Frontal cortex (tissue), 3 donors: ENCODE measurements at regions not wholly inside any gene's neighbourhood (a gene's known extent, or its start where the extent isn't known, plus 50 kb on each side); places are given as distances from the start of the nearest gene placed in this dataset.

Source experiments
- DNase-seq, 2 donors: peaks; one replicate each; pipeline ENCODE4 v3.0.0; 2012; ENCODE audit warnings: low spot score in 2 of 2
- FAIRE-seq: peaks from 2 replicates; lab custom pipeline; 2012; peaks lifted over from hg19 to GRCh38; lab: Jason Lieb, UNC
- donor health status: control.
- donor health status: control.
- donor health status: control.

DNA sequence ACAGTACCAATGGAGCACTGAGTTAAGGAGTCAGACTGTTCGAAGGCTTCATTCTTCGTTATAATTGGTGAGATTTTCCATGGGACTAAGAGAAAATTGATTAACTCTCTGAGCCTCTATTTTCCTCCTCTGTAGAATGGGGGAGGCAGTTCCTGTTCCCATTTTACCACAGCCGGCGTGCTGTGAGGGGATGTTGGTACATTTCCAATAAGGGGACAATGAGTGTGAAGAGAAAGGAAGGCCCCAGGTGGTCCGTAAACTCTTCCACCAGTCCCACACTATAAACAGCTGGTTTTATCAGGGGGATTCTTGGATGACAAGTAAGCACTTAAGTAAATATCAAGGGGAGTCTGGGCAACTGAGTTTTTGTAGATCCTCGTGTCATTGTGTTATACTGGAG is 109.9 kb downstream of the DAD1 start:
- no peak for FAIRE-seq
- DNase-seq = no peak

DNA sequence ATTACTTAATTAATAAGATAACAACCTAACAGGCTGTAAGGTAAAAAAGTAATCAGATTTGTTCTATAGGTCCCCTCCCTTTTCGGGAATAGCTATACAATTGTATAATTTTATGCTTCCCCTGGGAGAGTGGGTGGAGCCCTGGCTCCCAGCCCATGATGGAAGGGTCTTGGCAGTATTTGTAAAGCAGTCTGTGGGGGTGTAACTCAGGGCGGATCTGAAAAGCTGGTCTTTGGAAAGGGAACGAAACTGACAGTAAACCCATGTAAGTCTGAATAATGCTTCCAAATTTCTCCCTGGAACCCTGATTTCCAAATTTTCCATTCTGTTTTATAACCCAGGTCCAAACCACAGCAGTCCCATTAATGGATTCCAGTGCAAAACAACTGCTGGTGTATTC is 110.4 kb downstream of the DAD1 start:
- DNase-seq (no peak), FAIRE-seq (no peak)

DNA sequence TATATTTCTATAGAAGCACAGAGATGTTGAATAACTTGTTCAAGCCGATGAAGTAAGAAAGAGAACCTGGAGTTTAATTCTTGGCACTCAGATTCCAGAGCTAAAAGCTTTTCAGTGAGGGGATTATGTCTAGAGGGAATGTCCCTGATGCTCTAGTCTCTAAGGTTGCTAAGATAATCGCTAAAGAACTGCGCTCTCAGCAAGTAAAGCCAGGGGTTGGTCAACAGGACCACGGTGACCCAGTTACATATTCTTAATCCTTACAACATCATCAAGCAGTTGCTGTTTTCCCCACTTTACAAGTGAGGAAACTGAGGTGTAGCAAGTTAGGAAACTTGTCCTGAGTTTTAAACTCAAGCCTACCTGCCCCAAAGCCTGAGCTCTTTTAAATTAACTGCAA is 110.8 kb downstream of the DAD1 start:
- FAIRE-seq (no peak), DNase-seq (no peak)

DNA sequence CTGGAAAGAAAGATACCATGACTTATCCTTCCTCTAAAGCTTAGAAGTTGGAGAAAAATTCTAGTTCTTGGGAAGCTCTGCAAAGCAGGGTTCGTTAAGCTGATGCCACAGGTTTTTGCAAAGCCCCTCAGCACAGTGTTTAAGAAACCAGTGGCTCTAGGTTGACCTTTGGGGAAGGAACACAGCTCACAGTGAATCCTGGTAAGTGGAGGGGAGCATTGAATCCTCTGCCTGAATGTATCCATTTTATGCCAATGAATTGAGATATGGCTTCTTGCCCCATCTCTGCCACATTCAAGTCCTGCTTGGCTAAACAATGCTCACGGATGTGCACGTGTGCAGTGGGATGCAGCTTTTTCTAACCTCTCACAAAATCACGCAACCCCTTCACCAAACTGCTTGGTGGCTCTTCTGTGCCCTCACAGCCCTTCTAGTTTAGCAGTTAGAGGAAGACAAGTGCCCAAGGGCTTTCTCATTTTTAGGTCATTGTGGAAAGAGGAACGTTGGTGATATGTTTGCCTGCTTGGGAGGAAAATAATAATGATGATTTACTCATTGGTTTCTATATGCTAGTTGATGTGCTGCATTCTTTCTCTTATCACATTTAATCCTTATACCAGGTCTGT is 111.3 kb downstream of the DAD1 start:
- no peak for FAIRE-seq
- no peak for DNase-seq

DNA sequence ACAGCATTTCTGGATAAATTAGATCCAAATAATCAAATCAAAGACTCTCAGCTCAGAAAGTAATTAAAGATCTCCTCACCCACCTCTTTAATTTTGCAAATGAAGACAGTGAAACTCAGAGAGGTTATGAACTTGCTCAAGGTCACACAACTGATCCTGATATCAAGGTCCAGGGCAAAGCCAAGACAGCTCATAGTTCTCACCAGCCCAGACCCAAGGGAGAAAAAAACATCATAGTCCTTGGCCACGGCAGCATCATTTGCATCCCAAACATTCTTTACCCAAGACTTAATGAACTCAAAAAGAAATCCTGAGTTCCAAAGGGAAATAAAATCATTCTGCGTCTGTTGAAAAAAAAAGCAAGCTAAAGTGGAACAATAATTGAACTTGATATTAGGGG is 112.1 kb downstream of the DAD1 start:
- FAIRE-seq (no peak), DNase-seq (no peak)

DNA sequence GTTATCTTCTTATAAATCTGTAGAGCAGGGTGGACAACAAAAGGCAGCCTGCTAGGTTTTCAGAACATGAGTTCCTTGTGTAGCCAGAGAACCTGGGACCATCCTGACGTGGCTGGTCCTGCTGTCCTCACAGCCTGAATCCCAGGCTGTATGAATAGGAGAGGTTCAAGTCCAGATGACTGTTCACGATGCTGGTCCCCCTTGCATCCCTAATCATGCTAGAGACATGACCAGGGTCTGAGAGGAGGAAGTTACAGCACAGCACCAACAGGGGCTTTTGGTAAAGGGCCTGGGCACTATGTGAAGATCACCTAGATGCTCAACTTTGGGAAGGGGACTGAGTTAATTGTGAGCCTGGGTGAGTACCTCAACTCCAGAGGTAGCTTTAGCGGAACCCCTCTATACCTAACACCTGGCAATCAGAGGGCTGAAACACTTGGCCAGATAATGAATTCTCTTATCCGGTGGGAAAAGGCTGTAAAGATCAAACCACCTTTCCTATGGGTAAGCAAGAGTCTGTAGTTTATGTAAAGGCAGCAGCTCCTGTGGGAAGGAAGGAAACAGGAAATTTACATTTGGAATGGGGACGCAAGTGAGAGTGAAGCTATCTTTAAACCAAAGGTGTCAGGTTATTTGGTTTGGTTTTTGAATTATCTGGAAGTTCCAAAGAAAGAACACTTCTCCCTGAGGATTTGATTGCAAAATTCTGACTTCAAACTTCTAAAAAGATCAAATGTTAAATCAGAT is 112.8 kb downstream of the DAD1 start:
- FAIRE-seq (no peak), DNase-seq (no peak)

DNA sequence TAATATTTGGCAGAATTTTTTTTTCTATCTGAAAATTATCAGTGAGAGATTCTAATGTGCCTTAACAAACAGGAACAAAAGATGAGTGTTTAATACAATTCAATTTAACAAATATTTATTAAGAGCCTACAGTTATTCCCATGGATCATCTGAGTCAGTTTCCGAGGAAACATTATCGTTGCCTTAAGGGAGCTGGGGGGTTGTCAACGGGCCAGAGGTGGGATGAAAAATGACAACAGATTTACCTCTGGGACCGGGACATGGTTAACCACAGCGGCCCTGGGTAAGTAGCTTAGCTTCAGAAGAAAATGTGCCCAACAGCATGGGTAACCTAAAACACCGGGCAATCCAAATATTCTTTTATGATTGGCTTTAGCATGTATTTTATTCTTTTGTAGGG is 113.6 kb downstream of the DAD1 start:
- no peak for DNase-seq
- FAIRE-seq = no peak

DNA sequence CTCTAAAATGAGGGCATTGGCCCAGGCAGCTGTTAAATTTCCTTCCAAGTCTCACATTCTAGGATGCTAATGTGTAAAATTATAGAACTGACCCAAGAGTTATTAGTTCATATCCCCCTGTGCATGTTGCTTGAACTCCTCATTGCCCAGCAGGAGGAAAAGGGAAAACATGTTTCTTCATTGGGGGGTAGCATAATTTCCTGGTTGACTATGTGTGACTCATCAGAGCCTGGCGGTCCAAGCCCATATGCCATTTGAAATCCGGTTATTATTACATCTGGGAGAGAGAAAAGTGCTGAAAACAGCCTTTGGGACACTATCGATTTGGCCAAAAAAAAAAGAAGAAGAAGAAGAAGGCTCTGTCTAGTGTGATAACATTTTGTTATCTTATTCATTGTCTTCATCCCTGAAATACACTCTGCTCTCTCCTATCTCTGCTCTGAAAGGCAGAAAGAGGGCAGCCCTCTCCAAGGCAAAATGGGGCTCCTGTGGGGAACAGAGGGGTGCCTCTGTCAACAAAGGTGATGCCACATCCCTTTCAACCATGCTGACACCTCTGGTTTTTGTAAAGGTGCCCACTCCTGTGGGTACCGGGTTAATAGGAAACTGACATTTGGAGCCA is 114.2 kb downstream of the DAD1 start:
- DNase-seq = no peak
- no peak for FAIRE-seq

DNA sequence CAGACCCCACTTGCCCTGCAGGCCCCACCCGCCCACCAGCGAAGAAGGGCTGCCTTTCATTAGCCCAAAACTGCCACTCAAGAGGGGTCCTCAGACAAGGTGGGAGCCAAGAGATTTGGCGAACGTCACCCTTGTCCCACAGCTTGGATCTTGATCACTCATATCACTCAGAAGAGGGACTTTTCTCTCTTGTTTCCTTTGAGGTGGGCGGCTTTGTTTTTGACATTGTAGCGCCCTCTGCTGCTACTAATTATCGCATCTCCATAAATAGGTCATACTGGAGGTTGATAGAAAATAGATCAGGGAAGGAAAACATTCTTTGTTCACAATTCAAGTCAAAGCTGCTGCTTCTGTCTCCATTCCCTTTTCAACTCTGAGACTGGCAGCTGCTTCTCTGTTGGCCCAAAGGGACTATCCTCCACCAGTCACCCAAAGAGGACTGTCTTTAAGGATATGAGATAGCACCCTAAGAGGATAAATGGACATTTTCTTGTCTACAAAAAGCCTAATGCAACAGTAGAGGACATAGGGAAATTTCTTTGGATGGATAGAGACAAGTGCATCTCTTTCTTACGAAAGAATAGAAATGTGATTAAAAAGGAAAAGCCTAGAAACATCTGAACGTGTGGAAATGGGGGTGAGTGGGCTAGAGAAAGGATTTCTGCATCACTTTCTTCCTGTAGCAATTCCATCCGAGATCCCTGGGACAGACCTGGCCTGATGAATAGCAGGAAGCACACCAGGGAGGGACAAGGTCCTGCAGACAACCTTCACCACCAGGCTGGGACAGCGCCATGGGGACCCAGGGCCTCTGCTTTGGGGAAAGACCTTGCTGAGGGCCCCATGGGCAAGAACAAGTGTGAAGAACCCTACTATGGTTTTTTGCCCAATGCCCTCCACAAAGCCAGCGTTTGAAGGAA is 115.8 kb downstream of the DAD1 start:
- no peak for FAIRE-seq

DNA sequence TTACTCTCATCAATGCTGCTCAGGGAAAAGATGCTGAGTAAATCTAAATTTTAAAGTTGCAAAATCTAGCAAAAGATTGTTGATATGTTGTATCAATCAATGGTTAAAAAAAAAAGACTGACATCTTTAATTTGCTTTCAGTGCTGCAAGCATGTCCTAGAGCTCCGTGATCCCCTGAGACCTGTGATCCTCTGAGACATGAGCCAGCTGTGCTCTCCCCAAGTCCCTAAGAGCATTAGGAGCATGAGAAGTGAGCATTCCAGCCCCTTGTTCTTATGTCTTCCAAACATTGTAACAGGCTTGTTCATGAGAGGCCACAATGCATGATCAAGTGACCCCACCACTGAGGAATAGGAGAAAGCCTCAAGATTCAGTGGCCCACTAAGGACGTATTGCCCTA is 116.6 kb downstream of the DAD1 start:
- no peak for FAIRE-seq
- no peak for DNase-seq

More for the DNA sequence above, 115.8 kb downstream of the DAD1 start:
- DNase-seq = peak; percentile 38 to 44

DNA sequence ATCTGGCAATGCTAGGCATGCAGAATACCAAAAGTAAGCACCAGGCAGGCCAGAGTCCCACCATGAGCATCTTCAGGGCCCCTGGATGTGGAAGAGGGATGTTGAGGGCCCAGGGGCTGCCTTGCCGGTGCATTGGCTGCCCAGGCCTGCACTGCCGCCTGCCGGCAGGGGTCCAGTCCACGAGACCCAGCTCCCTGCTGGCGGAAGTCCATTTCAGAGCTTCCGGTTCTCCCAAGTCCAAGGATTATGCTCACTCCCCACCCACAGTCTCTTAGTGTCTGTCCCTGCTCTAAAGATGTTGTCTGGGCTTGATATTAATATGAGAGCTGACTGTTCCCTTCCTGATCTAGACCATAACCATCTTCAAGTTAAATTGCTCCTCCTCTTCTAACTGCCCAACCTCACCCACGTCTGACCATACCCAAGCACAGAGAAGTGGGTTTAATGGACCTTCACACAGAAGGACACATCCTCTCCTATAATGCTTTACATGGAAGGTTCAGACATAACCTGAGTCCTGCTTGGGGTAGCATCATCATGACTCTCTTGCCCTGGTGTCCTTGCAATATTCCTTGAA is 117.4 kb downstream of the DAD1 start:
- DNase-seq (peak in 1 of 2 donors; percentile 38), FAIRE-seq (no peak)

DNA sequence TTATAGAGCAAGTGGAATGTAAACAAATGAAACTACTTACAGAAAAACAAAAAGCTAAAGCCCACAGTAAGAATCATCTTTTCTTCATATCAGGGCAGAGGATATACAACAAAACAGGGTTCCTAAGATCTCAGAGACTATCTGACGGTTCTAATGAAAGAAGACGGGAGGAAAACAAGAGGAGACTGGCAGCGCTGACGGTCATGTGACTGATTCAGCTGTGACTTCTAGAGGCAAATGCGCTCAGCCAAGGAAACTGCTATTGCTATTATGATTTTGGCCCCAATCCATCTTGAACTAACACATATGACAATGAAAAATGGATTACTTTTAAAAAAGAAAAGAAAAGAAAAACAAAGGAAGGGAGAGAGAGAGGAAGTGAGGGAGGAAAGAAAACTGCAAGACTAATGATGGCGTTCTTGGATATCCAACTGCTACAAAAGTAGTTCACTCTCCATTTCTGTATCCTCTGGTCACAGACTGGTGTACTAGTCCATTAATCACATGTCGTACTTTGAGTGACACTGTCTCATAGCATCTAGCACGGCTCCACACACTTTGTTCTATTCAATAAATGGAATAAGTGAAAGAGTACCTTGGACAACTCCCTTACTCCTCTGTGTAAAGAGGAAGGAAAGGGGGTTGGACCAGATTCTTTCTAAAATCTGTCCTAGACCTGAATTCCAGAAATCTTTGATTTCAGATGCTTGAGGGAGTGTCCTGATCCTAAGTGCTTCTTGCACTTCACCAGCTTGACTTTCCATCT is 119.3 kb downstream of the DAD1 start:
- FAIRE-seq = no peak
- DNase-seq = no peak

DNA sequence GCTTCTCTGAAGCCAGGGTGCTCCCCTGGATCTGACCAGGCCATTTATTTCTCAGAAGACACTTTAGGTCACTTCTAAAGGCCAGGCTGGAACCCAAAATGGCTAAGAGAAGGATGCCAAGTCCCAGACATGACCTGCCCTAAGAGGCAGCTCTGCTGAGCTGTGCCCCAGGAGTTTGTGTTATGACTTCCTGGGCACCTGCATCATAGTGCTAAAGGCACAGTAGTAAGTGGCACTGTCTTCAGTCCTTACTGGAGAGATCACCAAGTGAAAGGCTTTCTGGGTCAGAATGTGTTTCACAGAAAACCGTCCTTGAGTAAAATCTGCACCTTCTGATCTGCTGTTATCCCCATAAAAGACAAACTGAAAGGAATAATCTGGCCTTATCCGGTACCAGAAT is 120.2 kb downstream of the DAD1 start:
- no peak for FAIRE-seq
- DNase-seq = no peak

DNA sequence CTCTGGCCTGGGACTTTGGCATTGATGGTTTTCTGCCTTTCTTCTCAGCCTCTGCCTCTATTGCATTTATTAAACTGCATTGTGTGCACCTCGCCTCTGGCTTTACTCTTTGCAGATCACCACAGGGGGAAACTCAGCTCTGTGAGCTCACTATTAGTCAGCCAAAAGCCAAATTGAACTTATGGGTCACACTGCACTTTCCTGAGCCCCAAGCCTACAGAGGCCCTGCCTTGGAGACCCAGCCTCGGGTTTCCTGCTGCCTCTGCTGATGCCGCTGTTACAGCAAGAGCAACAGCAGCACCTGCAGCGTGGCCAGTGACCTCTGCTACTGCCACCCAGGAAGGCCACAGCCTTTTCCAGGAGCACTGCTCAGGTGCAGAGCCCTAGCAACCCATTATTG is 122.5 kb downstream of the DAD1 start:
- no peak for FAIRE-seq
- no peak for DNase-seq

DNA sequence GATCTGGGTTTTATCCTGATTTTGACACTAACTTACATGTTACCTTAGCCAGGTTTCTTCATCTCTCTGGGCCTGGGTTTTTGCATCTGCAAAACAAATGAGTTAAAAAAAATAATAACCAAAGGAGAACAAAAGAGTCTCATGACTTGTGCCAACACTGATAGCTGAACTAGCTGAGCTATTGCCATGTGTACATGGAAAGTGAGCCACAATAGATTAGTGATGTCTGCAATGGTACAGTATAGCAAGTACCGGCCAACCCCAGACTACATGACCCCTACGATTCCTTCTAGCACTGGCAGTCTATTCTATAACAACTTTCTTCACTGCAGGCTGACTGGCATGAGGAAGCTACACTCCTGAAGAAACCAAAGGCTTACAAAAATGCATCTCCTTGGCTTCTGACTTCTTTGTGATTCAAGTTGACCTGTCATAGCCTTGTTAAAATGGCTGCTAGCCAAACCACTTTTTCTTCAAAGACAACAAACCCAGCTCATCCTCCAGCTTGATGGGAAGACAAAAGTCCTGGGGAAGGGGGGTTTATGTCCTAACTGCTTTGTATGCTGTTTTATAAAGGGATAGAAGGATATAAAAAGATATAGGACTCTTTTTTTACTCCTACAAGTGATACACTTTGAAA is 123.7 kb downstream of the DAD1 start:
- FAIRE-seq = no peak
- DNase-seq = no peak

DNA sequence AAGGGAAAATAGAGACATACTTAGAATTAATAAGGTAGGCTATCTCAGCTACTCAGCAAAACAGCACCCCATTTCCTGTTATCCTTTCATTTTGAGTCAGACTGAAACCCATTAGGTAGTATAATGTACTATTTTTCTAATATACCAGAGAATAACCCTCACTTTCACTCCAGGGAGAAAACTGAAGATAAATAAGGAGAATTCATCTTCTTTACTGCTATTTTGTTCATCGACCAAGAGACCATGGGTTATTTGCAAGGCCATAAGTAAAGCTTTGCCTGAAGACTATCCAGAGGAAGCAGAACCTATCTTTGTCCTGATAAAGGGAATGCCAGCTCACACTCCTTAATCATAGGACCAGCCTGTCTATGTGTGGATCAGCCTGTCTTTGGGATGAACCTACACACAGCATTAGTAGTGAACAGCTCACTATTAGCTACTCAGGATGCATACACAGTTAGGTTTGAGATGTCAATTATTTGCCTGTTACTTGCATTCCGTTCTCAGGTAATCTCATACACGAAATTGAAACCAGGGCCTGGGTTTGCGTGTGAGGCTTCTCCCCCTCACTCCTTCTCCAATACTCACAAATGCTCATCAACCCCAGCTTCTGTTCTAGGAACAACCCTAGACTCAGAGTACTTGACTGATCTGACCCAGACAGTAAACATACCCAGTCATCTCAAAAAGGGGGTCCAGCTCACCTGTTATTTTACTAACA is 124.4 kb downstream of the DAD1 start:
- DNase-seq = no peak
- no peak for FAIRE-seq

DNA sequence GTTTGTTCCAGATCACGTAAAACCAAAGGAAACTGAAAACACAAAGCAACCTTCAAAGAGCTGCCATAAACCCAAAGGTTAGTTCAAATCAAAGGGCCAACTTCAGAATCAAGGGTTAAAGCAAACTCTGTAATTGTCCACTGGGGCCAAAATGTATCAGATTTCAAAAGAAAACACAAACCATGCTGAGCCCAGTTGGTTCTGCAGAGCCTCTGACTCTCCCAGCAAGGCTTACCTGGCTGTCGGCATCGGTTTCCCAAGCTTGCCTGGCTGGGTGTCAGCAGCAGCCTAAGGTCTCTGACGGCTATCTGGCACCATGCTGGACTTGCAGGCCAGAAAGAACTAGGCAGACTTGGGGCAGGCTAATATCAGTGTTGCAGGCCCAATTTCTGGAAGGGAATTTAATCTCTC is 125.3 kb downstream of the DAD1 start:
- DNase-seq = no peak
- FAIRE-seq = no peak

DNA sequence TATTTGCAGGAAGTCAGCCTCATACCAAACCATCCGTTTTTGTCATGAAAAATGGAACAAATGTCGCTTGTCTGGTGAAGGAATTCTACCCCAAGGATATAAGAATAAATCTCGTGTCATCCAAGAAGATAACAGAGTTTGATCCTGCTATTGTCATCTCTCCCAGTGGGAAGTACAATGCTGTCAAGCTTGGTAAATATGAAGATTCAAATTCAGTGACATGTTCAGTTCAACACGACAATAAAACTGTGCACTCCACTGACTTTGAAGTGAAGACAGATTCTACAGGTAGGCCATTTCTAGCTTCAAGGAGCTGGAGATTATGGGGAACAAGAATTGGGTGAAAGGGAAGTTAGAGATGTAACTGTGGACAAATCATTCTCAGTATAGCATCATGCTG is 126.1 kb downstream of the DAD1 start:
- no peak for FAIRE-seq

More for the DNA sequence above, 126.1 kb downstream of the DAD1 start:
- DNase-seq = no peak
